Middle frontal gyrus (tissue), 1 donor: ENCODE measurements at regions not wholly inside any gene's neighbourhood (a gene's known extent, or its start where the extent isn't known, plus 50 kb on each side); places are given as distances from the start of the nearest gene placed in this dataset.

Experiments
- DNase-seq: peaks from one replicate; pipeline ENCODE4 v3.0.0-alpha.2; 2015; ENCODE audit warnings: low spot score; ENCODE audit errors: extremely low spot score

DNA sequence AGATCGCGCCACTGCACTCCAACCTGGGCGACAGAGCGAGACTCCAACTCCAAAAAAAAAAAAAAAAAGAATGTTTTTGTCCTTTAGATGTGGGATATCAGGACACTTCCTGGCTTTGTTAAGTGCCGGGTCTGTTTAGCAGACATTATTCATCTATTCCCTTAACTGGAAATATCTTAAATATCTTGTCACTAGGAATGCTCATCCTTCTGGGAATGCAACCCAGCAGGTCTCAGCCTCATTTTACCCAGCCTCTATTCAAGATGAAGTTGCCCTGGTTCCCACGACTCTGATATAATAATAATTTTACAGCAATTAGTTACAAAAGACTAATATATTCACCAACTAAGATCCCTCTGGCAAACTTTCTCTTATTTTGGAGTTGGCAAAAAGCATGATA, 260.9 kb upstream of the SLITRK3 start:
- DNase-seq: no peak

DNA sequence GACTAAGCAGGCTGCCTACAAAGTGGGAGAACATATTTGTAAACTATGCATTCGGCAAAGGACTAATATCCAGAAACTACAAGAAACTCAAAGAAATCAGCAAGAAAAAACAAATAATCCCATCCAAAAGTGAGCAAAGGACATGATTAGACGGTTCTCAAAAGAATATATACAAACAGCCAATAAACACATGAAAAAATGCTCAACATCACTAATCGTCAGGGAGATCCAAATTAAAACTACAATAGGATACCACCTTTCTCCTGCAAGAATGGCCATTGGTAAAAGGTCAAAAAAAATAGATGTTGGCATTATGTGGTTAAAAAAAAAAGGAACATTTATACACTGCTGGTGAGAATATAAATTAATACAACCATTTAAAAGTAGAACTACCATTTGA, 259.6 kb upstream of the SLITRK3 start:
- no peak for DNase-seq

DNA sequence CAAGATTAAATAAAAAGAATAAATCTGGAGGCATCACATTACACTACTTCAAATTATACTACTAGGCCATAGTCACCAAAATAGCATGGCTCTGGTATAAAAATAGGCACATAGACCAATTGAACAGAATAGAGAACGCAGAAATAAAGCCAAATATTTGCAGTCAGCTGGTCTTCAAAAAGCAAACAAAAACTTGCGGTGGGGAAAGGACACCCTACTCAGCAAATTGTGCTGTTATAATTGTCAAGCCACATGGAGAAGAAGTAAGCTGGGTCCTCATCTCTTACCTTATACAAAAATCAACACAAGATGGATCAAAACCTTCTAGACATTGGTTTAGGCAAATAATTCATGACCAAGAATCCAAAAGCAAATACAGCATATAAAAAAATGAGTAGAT, 259.2 kb upstream of the SLITRK3 start:
- DNase-seq: no peak

DNA sequence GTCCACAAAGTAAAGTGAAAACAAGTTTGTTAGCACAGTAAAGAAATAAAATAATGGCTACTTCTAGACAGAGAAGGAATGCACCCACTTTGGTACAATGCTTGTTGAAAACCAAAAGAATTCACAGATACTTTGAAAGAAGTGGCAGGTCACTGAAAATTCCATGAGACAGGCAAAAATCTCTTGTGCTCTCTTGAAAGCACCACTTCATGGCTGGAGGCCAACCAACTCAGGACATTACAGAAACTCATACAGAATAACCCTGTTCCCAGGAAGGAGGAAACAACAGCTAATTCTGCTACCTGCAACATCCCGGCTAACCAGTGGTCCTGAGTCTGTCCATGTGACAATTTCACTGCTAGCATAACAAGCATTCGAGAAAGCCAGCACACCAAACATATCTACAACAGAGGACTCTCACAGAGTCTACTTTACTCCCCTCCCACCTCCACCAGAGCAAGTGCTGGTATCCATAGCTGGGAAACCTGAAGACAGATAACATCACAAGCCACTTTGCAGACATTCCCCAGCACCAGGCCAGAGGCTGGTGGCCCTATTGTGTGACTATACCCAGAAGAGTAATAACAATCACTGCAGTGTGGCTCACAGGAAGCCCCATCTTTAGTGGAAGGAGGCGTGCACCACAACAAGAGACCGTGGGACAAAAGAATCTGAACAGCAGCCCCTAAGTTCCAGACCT, 255.3 kb upstream of the SLITRK3 start:
- no peak for DNase-seq

DNA sequence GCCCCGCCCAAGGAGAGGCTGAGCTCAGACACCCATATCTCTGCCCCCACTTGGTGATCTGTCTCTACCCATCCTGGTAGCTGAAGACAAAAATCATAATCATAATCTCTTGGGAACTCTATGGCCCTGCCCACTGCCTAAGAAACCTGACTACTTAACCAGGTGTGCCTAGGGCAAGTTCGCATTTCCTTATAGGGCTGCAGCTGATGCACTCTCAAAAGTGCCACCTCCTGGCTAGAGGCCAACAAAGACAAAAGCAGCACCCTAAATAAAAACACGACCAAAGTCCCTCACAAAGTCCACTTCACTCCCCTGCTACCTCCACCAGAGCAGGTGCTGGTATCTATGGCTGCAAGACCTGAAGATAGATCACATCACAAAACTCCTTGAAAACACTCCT, 250.4 kb upstream of the SLITRK3 start:
- no peak for DNase-seq

DNA sequence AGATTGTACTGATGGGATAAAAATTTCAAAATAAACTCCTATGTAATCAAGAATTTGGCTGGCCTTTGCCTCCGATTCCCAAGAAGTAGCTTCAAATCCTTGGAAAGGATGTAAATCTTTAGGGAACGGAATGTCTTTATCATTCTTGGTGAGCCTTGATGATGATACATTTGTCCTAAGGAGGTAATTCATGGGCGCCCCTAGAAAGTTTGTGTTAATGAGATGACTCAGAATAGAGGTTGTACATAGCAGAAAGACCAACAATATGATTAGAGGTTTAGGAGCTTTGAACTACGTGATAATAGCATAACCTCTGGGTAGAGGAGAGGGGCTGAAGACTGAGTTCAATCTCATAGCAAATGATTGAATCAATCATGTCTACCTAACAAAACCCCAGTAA, 248.6 kb upstream of the SLITRK3 start:
- no peak for DNase-seq

DNA sequence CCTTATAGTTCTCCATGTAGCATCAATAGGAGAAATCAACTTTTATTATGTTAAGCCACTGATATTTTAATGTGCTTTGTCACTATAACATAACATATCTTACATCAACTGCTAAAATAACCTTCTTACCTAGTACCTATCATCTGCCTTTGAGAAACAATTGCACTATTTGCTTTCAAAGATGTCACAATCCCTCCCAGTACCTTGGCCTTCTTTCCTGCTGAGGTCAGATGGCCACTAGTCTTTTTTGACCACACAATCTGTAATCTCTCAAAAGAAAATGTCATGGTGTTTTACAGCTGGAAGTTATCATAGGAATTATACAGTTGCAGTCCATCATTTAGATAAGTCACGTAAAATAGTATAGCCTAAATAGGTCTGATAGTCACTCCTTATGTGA, 247.5 kb upstream of the SLITRK3 start:
- DNase-seq: no peak

- no peak for DNase-seq
These were observed 245.9 kb upstream of the SLITRK3 start for GRCh38 chr3:165442061-165442460.

DNA sequence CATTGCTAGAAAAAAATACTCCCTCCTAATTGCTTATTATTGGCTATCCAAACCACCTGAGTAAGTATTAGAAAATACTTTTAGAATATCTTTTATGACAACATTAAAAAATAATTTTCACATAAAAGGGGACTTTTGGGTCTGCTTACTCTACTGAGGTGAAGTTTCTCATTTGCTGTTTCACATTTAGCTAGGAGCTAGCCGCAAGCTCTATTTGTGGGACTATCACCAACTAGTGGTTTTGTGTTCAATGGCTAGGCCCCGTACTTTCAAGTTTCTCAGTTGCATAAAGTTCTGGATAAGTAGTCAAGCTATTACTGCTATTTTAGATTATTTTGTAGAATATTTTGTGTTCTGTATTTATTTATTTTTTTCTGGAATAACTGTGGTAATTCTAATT, 244.2 kb upstream of the SLITRK3 start:
- no peak for DNase-seq

DNA sequence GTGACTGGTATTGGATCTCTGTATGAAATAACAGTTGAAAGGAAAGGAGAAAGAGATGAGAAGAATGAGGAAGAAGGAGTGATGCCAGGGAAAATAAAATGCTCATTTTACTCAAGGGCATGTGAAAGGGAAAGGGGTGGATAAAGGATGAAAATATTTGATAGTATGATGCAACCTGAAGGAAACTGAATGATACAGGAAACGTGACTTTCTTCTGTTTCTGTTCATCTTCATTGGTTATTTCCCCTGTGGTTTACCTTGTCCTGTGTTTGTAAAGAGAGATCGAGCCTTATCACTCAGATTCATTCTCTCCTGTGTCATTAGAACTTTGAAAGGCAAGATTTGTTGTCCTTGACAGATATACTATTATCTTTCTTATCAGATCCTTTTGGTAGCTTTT, 243.6 kb upstream of the SLITRK3 start:
- no peak for DNase-seq

DNA sequence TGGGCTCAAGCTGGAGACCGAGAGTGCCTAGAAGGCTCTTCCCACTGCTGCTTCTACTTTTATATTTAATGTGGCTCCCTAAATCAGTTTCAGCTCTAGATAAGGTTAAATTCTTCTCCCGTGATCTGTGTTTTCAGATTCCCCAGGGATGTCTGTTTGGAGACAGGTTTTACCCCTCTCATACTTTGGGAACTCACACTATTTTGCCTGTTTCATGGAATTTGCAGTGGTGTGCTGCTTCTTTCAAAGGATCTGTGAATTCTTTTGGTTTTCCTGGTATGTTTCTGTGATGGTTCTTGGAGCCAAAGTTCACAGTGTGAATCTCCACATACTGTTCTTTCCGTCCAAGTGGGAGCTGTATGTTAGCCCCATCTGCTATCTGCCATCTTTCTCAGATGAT, 238.3 kb upstream of the SLITRK3 start:
- DNase-seq: no peak

DNA sequence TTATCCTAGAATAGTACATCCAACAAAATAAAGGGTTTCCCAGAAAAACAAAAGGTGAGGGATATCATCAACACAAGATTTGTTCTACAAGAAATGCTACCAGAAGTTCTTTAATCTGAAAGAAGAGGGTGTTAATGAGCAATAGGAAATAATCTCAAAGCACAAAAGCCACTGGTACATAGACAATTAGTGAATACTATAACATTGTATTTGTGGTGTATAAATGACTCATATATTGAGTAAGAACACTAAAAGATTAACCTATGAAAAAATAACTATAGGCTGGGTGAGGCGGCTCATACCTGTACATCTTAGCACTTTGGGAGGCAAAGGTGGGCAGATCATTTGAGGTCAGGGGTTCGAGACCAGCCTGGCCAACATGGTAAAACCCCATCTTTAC, 210.2 kb upstream of the SLITRK3 start:
- DNase-seq: no peak

- no peak for DNase-seq
These were observed 208.3 kb upstream of the SLITRK3 start for GRCh38 chr3:165404357-165405027.

- no peak for DNase-seq
These were observed 207.5 kb upstream of the SLITRK3 start for GRCh38 chr3:165403666-165404065.

DNA sequence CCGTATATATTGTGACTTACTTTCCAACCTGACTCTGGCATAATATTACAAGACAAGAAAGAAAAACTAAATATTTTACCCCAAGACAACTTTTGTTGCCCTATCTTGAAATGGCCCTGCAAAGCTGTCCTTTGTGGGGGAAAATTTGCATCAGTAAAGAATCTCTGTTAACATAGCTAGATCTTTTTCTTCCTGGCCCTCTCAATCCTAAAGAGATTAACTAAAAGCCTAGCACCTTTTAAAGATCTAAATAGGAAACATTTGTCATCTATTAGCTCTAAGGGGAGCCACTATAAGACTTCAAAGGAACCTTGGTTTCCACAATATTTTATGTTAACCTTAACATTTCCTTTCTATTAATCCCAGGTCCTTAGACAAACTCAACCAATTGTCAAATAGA, 199.0 kb upstream of the SLITRK3 start:
- DNase-seq: no peak

DNA sequence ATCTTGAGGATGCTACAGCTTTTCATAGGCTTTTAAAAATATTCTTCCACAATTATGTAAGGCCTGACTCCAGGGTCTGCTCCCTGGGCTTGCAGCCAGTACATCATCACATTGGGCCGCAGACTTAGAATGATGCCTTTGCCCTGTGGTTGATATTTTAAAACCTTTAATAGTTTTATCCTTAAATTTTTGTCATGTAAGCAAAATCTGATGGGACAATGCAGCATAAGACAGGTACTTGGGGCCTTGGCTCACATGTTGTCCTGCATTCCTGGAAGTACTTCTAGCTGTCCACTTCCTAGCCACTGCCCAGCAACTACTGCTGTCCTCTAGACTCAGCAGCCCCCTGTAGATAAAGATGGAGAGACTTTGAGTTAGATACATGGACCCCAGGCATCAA, 197.3 kb upstream of the SLITRK3 start:
- DNase-seq: no peak

DNA sequence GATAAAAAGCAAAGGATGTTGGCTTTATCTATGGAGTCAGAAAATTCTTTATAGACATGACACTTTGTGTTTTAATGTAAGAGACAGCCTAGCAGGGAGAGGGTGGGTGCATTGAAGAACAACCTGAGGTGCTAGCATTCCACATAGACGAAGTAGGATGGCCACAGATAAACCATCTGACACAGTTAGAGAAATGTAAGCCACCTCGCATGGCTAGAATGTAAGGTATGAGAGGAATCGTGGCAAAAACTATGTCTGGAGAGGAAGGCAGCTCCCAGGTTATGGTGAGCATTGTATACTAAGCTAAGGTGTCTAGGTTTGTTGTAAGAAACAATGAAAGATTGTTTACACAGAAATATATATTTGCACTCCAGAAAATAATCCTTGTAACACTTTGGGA, 194.0 kb upstream of the SLITRK3 start:
- DNase-seq: no peak

GRCh38 chr3:165389653-165390052, 193.5 kb upstream of the SLITRK3 start:
- DNase-seq: no peak

DNA sequence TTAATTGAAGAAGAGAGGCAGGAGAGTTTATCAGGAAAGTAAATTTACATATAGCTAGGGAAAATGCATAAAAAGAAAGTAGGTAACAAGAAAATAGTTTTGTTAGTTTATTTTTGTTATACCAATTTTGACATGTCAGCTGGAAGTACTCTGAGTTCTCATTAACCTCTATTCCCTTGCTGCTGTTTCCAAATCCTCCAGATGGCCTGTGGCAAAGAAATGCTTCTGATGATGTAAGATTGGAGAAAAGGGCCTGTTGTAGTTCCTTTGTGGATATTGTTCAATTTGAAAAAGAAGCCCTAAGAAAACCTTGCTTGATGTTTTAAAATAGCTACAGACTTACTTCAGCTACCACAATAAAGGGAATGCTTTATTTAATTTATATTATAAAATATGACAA, 192.9 kb upstream of the SLITRK3 start:
- DNase-seq: no peak

- DNase-seq: no peak
These were observed 187.2 kb upstream of the SLITRK3 start for GRCh38 chr3:165383381-165383780.

DNA sequence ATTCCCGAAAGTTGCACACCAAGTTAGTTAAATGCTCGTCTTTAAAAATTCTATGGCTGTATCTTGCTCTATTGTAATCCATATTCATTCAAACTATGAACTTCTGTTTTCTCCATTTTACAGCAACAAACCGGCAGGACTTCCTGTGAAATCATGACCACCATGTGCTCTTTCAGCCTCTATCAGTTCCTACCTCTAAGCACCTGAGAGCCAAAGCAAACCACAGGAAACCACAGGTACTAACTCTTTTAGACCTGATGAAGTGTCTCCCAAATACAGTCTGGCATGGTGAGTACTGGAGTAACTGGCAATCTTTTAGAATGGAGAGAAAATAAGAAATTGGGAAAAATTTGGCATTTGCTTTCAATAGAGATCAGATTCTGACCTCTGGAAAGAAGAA, 186.5 kb upstream of the SLITRK3 start:
- DNase-seq: no peak

DNA sequence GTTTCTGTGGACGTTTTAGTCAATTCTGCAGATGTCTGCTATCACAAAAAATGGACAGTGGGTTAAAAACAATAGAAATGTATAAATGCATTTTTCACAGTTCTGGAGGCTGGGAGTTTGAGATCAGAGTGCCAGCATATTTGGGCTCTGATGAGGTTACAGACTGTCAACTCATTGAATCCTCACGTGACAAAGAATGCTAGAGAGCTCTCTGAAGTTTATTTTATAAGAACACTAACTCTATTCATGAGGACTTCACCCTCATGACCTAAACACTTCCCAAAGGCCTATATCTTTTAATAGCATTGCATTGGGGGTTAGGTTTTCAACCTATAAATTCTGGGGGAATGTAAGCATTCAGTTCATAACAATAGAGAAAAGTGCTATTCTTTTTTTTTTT, 182.6 kb upstream of the SLITRK3 start:
- no peak for DNase-seq

GRCh38 chr3:165359005-165359404, 162.8 kb upstream of the SLITRK3 start:
- DNase-seq: no peak
